ENCODE measurements at regions not wholly inside any gene's neighbourhood (a gene's known extent, or its start where the extent isn't known, plus 50 kb on each side); places are given as distances from the start of the nearest gene placed in this dataset.
"Not testable (repeated sequence)": the region's sequence is repeated elsewhere in the genome, so short reads cannot be mapped to it uniquely, and the experiment has no call there.

DNA sequence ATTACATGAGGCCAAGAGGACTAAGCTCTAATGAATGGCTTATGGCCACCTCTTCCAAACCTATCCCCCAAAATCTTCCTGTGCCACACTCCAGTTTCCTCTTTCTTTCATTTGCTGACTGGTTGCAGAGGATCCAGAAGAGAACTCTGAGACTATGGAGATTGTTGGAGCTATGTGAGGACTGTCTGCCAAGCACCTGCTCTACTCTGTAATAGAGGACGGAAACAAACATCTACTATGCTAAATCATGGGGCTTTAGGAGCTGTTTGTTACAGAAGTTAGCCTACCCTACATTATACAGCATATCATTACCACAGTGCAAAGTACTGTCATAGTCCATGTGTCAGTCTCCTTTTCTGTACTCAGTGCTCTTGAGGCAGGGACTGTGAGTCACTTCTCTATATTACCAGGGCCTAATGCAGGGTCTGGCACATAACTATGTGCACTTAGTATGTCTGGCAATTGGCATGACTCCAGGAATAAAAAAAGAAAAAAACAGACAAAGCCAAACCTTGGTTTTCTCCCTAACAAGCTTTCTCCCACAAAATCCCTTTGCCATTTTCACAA lies 95.1 kb downstream of the RPAP3 start:
- no peak for DNase-seq

DNA sequence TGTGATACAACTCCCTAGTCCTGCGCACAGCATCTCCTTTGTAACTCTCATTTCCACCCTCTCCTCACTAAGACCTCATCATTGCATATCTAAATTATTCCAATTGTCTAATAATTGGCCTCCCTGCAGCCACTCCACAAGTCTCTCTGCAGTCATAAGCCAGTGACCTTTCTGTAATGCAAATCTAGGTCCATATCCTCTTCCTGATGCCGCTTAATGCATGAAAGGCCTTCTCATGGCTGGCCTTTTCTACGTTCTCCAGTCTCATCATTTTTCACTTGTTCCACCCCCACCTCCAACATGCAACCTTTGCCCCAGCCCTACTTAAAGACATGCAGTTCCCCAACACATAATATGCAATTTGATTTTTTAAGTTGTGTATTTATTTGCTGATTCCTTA lies 96.0 kb downstream of the RPAP3 start:
- DNase-seq, result no peak

DNA sequence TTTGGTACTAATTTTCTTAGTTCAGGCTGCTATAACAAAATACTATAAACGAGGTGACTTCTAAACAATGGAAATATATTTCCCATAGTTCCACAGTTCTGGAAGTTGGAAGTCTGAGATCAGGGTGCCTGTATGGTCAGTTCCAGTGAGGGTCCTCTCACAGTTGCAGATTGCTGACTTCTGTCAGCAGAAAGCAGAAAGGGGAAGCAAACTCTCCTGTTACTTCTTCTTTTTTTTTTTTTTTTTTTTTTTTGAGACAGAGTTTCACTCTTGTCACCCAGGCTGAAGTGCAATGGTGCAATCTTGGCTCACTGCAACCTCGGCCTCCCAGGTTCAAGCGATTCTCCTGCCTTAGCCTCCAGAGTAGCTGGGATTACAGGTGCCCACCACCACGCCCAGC lies 97.2 kb downstream of the RPAP3 start:
- DNase-seq, result not testable (repeated sequence)

DNA sequence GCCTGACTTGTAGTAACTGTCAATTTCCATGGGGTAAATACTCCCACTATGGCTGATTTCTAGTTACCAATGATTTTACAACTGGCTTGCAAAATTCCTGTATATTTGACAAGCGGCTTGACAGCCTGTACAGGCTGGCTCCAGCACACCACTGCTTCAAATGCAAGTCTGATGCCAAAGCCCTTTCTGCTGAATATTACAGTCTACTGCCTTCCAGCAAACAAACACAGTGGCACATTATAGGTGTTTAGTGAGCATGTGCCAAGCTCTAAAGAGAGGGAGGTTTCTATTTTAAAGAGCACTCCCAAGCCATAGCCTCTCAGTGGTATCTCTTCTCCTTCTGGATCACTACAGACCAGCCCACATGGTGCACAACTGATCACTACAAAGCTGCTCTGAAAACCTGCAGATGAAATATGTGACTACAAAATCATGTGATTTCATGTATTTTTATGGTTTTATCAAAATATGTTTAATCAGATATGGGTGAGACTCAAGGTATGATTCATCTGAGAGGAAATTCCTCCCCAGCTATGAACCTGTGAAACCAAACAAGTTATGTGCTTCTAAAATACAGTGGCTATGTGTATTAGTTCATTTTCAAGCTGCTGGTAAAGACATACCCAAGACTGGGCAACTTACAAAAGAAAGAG lies 101.5 kb downstream of the RPAP3 start:
- no peak for DNase-seq

DNA sequence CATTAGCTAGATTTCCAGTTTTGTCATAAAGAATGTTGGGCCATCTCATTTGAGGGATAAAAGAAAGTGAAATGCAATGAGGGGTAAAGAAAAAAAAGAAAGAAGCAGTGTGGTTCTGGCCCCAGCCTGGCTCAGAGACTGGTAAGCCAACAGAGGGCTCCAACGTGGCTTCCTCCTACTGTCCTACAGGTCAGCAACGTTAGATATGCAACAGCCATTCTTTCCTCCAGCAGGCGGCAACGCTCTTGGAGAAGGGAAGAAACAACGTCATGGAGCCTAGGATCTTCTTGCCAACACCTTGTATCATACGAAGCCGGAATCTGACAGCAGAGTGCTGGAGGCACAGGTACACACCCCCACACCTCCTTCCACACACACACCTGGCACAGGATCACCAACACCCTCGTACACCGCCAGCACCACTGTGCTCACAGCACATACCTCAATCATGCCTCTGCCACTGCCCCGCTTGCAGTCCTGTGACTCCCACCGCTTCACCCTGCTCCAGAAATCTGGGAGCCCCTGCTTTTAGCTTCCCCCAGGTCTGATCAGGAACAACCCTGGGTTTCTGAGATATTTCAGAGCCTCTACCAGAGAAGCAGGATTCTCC lies 102.8 kb downstream of the RPAP3 start:
- no peak for DNase-seq

DNA sequence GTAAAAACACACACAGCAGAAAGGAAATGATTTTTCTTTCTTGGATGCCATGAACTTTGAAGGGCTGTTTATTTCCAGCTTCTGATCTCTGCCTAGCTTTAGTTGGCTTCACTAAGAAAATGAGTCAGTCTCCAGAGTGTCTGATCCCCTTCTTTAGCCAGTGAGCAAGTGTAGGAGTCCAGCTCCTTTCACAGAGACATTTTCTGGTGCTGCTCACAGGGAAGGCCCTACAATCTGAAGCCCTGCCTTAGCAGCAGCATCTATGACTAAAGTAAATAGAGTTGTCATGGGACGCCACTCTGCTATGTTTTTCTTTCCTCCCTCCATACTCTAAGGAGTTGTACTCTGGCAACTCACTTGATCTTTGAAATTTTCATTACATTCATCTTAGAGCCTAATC lies 103.5 kb downstream of the RPAP3 start:
- DNase-seq, result no peak

DNA sequence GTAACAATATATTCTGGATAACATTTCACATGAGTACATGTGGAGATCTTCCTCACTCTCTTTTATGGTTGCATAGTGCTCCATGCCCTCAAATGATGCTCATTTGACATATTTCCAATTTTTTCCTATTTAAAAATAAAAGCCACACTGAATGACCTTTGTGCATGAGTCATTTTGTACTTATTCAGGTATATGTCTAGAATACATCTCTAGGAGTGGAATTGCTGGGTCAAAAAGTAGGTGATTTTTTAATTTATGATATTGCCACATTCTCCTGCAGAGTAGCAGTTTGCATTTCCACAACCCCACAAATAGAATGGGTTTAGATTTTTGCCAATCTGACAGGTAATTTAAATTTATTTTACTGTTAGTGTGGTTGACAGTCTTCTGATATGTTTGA lies 104.8 kb downstream of the RPAP3 start:
- no peak for DNase-seq

DNA sequence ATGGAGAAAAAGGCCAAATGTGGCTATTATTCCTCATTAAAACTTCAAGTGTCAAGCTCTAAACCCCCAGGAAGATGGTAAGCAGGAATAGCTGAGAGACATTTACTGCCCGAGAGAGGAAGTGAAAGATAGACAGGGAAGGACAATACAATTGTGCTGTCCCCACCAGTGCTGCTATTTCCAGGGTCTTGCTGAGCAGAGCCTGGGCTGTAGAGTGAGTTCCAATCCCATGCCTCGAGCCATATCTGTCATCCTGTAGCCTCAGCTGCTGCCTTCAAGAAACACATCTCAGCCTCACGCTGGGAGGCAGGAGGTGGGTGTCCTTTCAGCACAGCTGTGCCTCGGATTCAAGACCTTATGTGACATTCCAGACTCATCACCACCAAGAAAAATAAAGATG lies 114.0 kb downstream of the RPAP3 start:
- DNase-seq, result no peak

DNA sequence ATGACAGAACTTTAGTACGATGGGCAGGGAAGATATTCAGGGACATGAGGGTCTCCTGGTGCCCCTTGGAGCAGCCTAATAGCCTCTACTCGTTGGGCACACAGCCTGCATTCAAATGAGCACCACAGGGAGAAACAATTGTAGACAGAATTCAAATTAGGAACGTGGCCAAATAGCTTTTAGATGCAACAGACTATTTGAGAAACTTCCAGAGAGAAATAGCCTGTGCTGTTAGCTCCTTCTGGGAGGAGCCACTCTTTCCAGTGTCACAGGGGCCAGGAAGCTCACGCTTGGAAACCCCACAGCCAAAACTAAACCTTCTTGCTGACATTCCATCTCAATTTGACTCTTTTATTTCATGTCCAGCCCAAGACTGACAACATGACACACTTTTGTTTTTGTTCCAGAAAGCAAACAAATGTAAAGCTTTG lies 114.5 kb downstream of the RPAP3 start:
- no peak for DNase-seq

DNA sequence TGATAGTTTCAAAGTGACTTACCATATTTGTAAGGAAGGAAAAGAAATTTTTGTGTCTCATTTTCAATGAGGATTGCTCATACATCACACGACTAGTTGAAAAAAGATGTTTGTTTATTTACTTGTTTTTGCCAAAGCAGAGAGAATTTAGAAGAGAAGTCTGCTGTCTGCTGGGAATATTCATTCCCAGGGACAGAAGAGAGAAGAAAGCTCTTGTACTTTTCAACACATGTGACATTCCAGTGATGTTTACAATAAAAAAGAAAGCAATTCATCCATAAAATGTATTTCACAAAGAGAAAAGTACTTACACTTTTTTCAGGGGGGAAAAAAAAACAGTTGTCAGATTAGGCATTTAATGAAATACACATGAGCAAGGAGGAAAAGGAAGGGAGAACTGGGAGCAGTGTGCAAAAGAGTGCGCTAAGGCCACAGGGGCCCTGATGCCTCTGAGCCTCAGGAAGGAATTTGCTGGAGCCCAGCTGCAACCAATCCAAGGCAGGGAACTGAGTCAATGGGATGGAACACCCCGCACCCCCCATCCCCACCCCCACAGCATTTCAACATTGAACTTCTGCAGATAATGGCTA lies 115.0 kb downstream of the RPAP3 start:
- no peak for DNase-seq

DNA sequence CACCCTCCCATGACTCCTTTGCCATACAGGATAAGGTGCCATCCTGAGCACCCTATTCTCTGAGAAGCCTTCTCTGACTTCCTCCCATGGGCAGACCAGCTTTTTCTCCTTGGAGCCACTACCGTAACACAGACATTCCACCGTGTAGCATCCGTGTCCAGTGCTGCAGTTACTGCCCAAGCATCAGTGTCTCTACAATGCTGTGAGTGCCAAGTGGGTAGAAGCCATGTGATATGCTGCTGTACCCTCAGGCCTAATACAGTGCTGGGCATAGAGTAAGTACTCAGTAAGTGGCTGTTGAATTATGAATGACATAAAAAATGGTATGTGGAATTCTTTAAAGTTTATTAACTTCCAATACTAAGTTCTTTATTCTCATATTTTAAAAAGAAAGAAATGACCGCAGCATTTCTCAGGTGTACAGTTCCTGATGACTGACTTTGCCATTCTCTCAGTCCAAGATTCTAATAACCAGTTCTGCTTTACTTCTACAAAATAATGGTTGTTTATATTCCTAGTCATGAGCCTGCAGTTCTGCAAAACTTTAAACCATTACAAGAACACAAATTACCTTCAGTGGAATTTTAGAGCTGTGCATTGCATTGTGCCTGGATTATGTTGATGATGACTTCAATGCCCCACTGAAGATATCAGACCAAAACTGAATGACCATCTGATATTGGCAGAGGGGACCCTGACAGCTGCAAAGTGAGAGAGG lies 118.7 kb downstream of the RPAP3 start:
- DNase-seq, result no peak

DNA sequence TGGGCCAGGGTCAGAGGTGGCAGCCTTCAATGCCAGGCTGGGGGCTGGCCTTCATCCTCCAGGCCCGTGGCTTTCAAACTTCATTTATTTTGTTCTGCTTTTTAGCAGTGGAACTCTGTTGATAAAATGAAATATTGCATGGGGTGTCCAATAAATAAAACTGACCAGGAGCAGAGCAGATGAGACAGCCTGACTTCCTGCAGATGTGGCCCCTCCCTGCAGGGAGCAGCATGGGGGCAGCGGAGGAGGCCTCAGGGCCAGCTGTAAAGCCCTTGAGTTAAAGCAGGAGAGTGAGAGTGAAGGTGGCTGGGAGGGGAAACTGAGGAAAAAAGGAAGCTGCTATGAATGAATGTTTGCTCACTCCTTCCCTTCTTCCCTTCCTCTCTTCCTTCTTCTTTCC lies 120.3 kb downstream of the RPAP3 start:
- DNase-seq, result no peak

DNA sequence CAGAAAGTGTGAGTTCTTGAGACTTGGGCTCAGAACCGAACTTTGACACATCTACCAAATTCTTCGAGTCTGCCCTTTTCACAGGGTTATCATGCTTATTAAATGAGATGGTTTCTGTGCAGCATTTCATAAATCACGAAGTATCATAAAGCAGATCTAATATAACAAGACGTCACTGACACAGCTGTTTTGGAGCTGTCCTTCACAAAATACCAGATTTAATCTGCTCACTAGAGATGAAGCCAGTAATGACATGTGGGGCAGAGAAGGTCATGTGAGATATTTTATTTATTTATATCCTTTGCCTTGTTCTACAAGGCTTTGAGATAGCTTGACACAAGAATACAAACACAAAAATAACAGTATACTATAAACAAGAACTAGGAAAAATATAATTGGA lies 127.0 kb downstream of the RPAP3 start:
- DNase-seq, result no peak

DNA sequence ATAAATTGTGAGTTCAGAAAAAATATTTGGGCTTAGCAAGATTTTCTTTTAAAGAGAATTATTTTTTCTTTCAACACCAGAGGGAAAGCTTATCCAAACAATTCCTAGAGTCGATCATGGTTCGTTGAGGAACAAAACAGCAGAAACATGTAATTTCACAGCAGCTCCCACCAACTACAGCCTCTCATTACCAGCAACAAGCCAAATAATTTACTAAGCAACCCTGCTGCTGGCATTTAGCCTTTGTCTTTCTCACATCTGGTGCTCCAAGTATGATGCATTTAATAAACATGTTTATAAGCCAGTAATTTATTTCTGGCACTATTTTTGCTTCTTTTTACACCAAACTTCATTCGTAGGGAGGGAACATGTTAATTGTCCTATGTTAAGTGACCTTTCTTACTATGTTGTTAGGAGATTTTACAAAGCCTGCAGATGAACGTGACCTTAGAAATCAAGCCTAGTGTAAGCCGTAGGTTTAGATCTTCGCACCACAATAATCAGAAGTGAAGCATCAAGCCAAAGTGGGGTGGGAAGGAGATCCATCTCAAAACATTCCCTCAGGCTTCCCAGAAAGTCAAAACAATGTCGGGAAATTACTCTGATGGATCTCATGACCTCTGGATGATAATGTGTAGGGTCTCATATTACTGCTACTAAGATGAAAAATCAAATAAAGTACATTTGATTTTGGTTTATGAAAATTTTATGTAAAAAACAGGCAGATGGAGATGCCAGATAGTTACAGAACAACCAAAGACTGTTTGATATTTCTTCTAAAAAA lies 128.4 kb downstream of the RPAP3 start:
- DNase-seq, result peak; percentile 81

DNA sequence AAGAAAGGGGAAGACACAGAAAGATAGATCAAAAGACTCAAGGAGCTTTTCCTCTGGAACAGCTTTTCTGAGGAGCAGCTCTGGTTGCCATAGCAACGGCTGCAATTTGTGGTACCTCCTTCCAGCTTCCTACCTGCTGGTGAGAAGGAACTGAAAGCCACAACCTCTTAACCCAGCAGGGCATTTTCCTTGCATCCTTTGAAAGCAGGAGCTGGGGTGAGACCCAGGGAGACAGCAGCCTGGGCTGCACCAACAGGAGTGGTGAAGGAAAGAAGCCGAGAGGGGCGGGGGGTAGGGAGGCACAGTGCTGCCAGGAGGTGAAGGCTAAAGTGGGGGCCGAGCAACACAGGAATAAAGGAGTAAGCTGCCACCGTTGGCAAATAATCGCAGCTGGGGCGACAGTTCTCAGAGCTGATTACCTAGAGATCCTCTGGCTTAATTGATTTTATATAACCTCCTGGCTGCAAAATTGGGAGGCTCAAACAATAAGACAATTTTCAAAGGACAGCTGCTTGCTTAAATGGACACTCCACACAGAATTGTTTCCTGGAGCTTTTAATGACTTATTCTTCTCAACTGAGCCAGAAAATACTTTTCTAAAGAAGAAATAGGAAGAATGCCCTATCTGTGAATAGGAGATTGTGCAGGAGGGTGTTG lies 129.4 kb downstream of the RPAP3 start:
- DNase-seq, result peak; percentile 80

DNA sequence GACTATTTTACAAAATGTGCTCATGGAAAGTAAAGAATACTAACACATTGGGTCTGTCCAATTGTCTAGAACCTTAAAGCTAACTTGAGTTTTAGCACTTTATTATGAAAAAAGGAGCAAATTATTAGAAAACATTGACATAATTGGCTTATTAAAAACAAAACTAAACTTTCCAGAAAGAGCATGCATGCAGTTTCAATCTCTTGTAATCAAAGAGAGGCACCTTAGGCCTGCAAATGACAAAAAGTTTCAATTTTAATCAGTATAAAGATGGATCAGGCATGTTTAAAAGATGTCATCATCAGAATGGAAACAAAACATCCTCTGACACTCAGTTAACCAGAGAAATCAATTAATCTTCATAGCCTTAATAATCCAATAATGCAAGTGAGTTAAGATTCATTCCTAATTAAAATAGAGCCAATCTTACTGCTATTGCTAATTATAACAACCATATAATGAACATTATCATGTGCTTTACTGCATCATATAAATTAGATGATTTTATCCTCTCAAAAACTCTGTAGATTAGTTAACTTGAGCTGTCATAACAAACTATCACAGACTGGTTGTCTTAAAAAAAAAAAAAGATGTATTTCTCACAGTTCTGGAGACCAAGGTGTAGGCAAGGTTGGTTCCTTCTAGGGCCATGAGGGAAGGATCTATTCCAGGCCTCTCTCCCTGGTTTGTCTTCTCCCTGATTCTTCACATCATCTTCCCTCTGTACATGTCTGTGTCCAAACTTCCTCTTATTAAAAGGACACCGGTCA lies 131.4 kb downstream of the RPAP3 start:
- no peak for DNase-seq

DNA sequence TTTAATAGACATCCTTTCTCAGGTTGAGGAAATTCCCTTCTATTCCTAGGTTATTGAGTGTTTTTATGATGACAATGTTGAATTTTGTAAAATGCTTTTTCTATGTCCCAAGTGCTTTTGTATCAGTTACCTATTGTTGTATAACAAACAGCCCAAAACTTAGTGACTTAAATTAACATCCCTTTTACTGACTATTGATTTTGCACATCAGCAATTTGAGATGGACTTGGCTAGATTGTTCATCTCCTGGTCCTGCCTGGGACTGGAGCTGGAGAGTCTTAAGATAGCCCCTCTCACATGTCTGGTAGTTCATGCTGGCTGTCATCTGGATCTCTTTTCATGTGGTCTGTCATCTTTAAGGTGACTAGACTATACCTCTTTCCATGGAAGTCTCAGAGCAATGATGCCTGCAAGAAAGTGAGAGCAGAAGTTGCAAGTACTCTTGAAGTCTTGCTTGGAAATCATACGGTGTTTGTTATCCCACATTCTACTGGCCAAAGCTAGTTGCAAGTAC lies 132.6 kb downstream of the RPAP3 start:
- no peak for DNase-seq

DNA sequence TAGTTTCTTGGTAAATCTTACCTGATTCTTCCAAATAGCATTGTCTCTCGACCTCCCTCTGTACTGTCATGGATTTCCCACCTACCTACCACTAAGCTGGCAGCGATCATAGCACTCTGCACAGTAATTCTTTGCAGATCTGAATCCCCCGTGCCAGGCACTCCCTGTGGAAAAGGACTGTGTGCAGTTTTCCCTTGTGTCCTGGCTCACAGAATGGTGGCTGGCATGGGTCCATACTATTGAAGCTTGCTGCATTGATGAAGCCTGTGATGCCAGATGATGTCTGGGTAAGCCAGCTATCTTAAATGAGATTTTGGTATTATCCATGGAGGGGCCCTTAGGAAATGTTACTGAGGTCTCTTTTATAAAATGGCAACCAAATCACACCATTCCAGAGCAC lies 135.7 kb downstream of the RPAP3 start:
- DNase-seq, result no peak

DNA sequence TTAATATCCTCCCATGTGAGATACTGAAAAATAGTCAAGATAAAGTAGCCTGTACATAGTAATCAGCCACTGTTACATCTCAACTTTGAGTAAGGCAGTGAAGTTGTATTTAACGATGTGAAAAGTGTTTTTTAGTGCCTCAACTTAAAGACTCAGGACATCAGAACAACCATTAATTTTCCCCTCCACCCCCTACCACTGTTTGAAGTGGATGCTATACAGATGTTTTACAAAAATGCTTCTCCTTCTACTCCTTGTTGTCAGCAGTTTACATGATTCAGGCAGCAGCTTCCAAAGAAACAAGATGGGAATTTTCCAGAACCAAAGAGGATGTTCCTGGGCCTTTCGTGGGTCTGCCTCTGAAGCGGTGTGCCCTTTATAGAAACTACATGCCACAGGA lies 143.6 kb downstream of the RPAP3 start:
- no peak for DNase-seq

DNA sequence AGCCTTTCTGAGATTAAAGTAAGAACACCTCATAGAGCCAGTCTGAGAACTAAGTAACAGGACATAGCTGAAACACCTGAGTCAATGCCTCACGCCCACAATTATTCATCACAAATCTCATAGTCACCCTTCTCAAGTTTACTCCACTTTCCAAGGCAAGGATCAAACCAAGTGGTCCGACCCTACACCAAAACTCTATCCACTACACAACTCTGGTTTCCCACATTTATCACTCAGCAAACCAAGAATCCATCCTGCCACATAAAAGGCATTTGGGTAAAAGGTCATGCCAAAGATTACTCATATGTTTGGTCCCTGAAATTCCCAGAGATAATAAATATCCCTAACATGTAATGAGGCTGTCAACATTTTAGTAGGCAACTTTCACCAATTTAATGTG lies 144.1 kb downstream of the RPAP3 start:
- DNase-seq, result no peak

DNA sequence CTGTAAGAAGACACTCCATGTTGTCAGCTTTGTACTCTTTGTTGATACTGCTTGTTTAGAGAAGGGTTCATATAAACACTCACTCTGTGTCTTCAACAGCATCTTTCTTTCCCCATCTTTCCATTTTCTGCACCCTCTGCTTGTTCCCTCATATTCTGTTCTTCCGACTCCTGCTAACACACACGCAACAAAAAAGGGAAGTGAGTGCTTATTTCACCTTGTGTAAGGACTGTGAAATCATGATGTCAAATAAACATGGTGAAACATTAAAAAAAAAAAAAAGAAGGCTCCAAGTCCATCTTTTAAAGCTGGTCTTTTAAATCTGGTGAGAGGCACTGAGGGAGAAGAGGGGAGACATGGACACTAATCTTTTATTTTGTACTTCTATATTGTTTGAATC lies 145.4 kb downstream of the RPAP3 start:
- DNase-seq, result no peak
